ENCODE measurements at regions not wholly inside any gene's neighbourhood (a gene's known extent, or its start where the extent isn't known, plus 50 kb on each side); places are given as distances from the start of the nearest gene placed in this dataset.

DNA sequence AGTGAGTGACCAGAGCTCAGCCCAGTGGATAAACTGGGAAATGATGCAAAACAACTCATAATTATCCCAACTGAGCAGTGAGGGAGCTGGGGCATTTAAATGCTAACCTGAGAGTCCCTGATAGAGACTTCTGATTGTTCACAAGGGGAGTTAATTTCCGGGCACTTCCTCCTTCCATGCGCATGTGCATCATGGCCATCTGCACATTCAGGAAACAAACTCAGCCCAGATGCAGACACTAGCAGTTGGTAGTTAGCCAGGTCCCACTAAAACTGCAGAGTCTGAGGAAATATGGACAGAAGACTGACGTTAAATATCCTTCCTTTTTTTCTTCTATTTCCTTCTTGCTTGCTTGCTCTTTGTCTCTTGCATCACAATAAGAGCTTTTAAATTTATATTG is 852.1 kb upstream of the LRRC4C start:
- TF ChIP-seq CTCF (IDR thresholded peaks at IDR 0.05), result no peak
- TF ChIP-seq POLR2A (IDR thresholded peaks at IDR 0.05), result no peak

Measured in esophagus squamous epithelium (tissue), 4 donors.